NCI-H2171 treated with DMSO at 0.1 percent for 48 hours (cell line): ENCODE measurements at regions not wholly inside any gene's neighbourhood (a gene's known extent, or its start where the extent isn't known, plus 50 kb on each side); places are given as distances from the start of the nearest gene placed in this dataset.
A peak's percentile ranks its signal among the peaks of the same experiment; 100 is the strongest.

ENCODE experiments used
- DNase-seq: peaks from one replicate; lab custom pipeline; 2025; lab: John Stamatoyannopoulos, UW

GRCh38 chr3:182464513-182465145, 328.7 kb upstream of the ATP11B start:
- DNase-seq, result no peak

- no peak for DNase-seq
These were observed 327.8 kb upstream of the ATP11B start for GRCh38 chr3:182465301-182466185.

GRCh38 chr3:182469086-182469485, 324.2 kb upstream of the ATP11B start:
- DNase-seq, result no peak

- DNase-seq, result no peak
These were observed 323.1 kb upstream of the ATP11B start for GRCh38 chr3:182470187-182470586.

- no peak for DNase-seq
These were observed 320.1 kb upstream of the ATP11B start for GRCh38 chr3:182473191-182473710.

- no peak for DNase-seq
These were observed 314.9 kb upstream of the ATP11B start for GRCh38 chr3:182478369-182478768.

- DNase-seq, result no peak
These were observed 313.6 kb upstream of the ATP11B start for GRCh38 chr3:182479419-182480336.

- DNase-seq, result peak; percentile 61
These were observed 310.6 kb upstream of the ATP11B start for GRCh38 chr3:182482705-182483104.

- peak; percentile 92 for DNase-seq
These were observed 308.6 kb upstream of the ATP11B start for GRCh38 chr3:182484682-182485081.

GRCh38 chr3:182485301-182485700, 308.0 kb upstream of the ATP11B start:
- no peak for DNase-seq

- DNase-seq, result peak; percentile 17
These were observed 306.8 kb upstream of the ATP11B start for GRCh38 chr3:182486463-182486862.

- DNase-seq, result peak; percentile 92
These were observed 306.2 kb upstream of the ATP11B start for GRCh38 chr3:182487143-182487542.

GRCh38 chr3:182487611-182488010, 305.7 kb upstream of the ATP11B start:
- peak; percentile 19 for DNase-seq

GRCh38 chr3:182490596-182491491, 302.5 kb upstream of the ATP11B start:
- peak; percentile 68 for DNase-seq

- no peak for DNase-seq
These were observed 301.7 kb upstream of the ATP11B start for GRCh38 chr3:182491577-182491976.

GRCh38 chr3:182492536-182492935, 300.8 kb upstream of the ATP11B start:
- no peak for DNase-seq

- no peak for DNase-seq
These were observed 293.0 kb upstream of the ATP11B start for GRCh38 chr3:182500289-182500688.

GRCh38 chr3:182501856-182502255, 291.4 kb upstream of the ATP11B start:
- DNase-seq, result no peak

GRCh38 chr3:182503401-182503800, 289.9 kb upstream of the ATP11B start:
- DNase-seq, result no peak

- no peak for DNase-seq
These were observed 284.2 kb upstream of the ATP11B start for GRCh38 chr3:182508919-182509711.
